K562 (cell line): ENCODE measurements at regions not wholly inside any gene's neighbourhood (a gene's known extent, or its start where the extent isn't known, plus 50 kb on each side); places are given as distances from the start of the nearest gene placed in this dataset.

Experiments used
- CBX5 ChIP-seq: IDR thresholded peaks from 2 replicates; pipeline ENCODE4 v1.6.1; 2014; ENCODE audit warnings: low read depth, borderline replicate concordance
- GATAD2B ChIP-seq: fragments of 450-650 bp; IDR thresholded peaks from 2 replicates; pipeline ENCODE4 v1.6.1; 2017; ENCODE audit warnings: mild to moderate bottlenecking, borderline replicate concordance
- IFI16 ChIP-seq: fragments of 250-450 bp; sonication (Bioruptor Pico); IDR thresholded peaks from 2 replicates; pipeline ENCODE4 v2.1.2; 2022; ENCODE audit warnings: mild to moderate bottlenecking, inconsistent platforms
- LCOR ChIP-seq: sonication (generic); formaldehyde crosslinking; IDR thresholded peaks from 2 replicates; pipeline ENCODE4 v1.8.0; 2022; ENCODE audit warnings: mild to moderate bottlenecking, missing genetic modification reagents
- MCM3 ChIP-seq: fragments of 450-650 bp; IDR thresholded peaks from 2 replicates; pipeline ENCODE4 v1.6.1; 2016
- NCOA2 ChIP-seq, 2 experiments: fragments of 450-650 bp; IDR thresholded peaks; 2 replicates each; pipeline ENCODE4 v1.6.1; 2018; ENCODE audit warnings: mild to moderate bottlenecking in 2 of 2, moderate library complexity in 1 of 2; ENCODE audit not compliant: partially characterized antibody in 2 of 2
- SMARCE1 ChIP-seq: fragments of 450-650 bp; IDR thresholded peaks from 2 replicates; pipeline ENCODE4 v1.7.1; 2016; ENCODE audit warnings: mild to moderate bottlenecking
- ZBTB34 ChIP-seq: fragments of 250-450 bp; sonication (Bioruptor Pico); IDR thresholded peaks from 2 replicates; pipeline ENCODE4 v1.8.0; 2021; ENCODE audit warnings: mild to moderate bottlenecking, moderate library complexity
- ZNF311 ChIP-seq: fragments of 250-450 bp; sonication (Bioruptor Pico); IDR thresholded peaks from 2 replicates; pipeline ENCODE4 v1.4.0; 2020; ENCODE audit warnings: mild to moderate bottlenecking, moderate library complexity
- ZNF766 ChIP-seq: fragments of 200-800 bp; sonication (Bioruptor generic); conservative IDR thresholded peaks from 2 replicates; pipeline ENCODE4 v1.6.1; 2016; ENCODE audit warnings: missing genetic modification characterization, missing compliant biosample characterization
- TF ChIP-seq, protein P1 (sequence below), 2 experiments: fragments of 450-650 bp; formaldehyde crosslinking in 1 of 2; IDR thresholded peaks; 2 replicates each; pipeline versions ENCODE4 v1.4.0 to v1.6.1; 2014 to 2020; ENCODE audit warnings: mild to moderate bottlenecking in 2 of 2, borderline replicate concordance in 1 of 2, low read depth in 1 of 2
- TF ChIP-seq, protein P2 (sequence below): IDR thresholded peaks from 2 replicates; pipeline ENCODE4 v1.6.1; 2011; ENCODE audit warnings: borderline replicate concordance, low read depth, mild to moderate bottlenecking, moderate library complexity, low read length; ENCODE audit not compliant: insufficient read depth, poor library complexity, severe bottlenecking
- TF ChIP-seq, protein P3 (sequence below), 2 experiments: IDR thresholded peaks; 2 replicates each; pipeline ENCODE4 v1.6.1; 2012; ENCODE audit warnings: improper control_type of control experiment in 2 of 2, low read depth in 2 of 2, low read length in 2 of 2, borderline replicate concordance in 1 of 2

DNA sequence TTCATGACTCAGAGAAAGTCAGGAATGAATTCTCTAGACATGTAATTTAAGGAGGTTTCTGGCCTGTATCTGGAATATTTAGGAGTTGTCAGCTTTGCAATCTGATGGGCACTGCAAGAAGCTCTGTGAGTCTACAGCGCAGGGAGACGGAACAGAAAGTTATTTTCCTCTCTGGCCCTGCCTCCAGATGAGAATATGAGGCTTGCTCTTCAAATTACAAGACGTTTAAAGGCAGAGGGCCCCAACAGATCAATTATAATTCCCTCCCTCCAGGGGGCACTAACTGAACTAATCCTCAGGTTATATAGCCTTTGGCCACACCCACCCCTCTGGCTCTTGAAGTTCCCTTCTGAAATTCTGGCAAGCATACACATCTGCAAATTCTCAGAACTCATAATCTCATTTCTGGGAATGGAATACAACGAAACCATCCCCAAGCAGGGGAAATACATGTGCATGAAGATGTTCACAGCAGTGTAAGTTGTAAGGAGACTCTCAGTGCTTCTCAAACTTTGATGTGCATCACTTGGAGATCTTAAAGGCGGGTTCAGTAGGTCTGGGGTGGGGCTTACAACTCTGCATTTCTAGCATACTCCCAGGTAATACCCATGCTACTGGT lies 307.6 kb downstream of the CWC27 start (continued):
- TF ChIP-seq, protein P1, sequence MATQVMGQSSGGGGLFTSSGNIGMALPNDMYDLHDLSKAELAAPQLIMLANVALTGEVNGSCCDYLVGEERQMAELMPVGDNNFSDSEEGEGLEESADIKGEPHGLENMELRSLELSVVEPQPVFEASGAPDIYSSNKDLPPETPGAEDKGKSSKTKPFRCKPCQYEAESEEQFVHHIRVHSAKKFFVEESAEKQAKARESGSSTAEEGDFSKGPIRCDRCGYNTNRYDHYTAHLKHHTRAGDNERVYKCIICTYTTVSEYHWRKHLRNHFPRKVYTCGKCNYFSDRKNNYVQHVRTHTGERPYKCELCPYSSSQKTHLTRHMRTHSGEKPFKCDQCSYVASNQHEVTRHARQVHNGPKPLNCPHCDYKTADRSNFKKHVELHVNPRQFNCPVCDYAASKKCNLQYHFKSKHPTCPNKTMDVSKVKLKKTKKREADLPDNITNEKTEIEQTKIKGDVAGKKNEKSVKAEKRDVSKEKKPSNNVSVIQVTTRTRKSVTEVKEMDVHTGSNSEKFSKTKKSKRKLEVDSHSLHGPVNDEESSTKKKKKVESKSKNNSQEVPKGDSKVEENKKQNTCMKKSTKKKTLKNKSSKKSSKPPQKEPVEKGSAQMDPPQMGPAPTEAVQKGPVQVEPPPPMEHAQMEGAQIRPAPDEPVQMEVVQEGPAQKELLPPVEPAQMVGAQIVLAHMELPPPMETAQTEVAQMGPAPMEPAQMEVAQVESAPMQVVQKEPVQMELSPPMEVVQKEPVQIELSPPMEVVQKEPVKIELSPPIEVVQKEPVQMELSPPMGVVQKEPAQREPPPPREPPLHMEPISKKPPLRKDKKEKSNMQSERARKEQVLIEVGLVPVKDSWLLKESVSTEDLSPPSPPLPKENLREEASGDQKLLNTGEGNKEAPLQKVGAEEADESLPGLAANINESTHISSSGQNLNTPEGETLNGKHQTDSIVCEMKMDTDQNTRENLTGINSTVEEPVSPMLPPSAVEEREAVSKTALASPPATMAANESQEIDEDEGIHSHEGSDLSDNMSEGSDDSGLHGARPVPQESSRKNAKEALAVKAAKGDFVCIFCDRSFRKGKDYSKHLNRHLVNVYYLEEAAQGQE (IDR thresholded peaks at IDR 0.05; ENCODE audit: borderline replicate concordance): peak; percentile 53; the same call in 1 of the 2 replicates
- TF ChIP-seq, protein P1 (CRISPR knock-in tag; IDR thresholded peaks at IDR 0.05; ENCODE audit: low read depth): no peak
- TF ChIP-seq, protein P2, sequence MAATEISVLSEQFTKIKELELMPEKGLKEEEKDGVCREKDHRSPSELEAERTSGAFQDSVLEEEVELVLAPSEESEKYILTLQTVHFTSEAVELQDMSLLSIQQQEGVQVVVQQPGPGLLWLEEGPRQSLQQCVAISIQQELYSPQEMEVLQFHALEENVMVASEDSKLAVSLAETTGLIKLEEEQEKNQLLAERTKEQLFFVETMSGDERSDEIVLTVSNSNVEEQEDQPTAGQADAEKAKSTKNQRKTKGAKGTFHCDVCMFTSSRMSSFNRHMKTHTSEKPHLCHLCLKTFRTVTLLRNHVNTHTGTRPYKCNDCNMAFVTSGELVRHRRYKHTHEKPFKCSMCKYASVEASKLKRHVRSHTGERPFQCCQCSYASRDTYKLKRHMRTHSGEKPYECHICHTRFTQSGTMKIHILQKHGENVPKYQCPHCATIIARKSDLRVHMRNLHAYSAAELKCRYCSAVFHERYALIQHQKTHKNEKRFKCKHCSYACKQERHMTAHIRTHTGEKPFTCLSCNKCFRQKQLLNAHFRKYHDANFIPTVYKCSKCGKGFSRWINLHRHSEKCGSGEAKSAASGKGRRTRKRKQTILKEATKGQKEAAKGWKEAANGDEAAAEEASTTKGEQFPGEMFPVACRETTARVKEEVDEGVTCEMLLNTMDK: peak; percentile 47
- TF ChIP-seq ZNF766 (peak; percentile 59; the same call in 1 of the 2 replicates), ZBTB34 (CRISPR knock-in tag) (no peak), MCM3 (no peak), ZNF311 (CRISPR knock-in tag) (no peak), CBX5 (no peak), LCOR (CRISPR knock-in tag) (no peak), NCOA2 (IDR thresholded peaks at IDR 0.05; ENCODE audit: partially characterized antibody in 2 of 2) (no peak), SMARCE1 (peak; percentile 49; the same call in 1 of the 2 replicates), GATAD2B (no peak), IFI16 (CRISPR knock-in tag) (no peak)
- TF ChIP-seq, protein P3, sequence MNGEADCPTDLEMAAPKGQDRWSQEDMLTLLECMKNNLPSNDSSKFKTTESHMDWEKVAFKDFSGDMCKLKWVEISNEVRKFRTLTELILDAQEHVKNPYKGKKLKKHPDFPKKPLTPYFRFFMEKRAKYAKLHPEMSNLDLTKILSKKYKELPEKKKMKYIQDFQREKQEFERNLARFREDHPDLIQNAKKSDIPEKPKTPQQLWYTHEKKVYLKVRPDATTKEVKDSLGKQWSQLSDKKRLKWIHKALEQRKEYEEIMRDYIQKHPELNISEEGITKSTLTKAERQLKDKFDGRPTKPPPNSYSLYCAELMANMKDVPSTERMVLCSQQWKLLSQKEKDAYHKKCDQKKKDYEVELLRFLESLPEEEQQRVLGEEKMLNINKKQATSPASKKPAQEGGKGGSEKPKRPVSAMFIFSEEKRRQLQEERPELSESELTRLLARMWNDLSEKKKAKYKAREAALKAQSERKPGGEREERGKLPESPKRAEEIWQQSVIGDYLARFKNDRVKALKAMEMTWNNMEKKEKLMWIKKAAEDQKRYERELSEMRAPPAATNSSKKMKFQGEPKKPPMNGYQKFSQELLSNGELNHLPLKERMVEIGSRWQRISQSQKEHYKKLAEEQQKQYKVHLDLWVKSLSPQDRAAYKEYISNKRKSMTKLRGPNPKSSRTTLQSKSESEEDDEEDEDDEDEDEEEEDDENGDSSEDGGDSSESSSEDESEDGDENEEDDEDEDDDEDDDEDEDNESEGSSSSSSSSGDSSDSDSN (IDR thresholded peaks at IDR 0.05; ENCODE audit: borderline replicate concordance in 1 of 2, low read depth in 2 of 2, low read length in 2 of 2): no peak
